Loucy (cell line): ENCODE measurements at regions not wholly inside any gene's neighbourhood (a gene's known extent, or its start where the extent isn't known, plus 50 kb on each side); places are given as distances from the start of the nearest gene placed in this dataset.
"Not testable (repeated sequence)": the region's sequence is repeated elsewhere in the genome, so short reads cannot be mapped to it uniquely, and the experiment has no call there.

Experiments used
- EZH2phosphoT487 ChIP-seq: fragments of 200-600 bp; IDR thresholded peaks from 2 replicates; pipeline ENCODE4 v1.6.1; 2018; ENCODE audit warnings: antibody characterized with exemption, mild to moderate bottlenecking, moderate library complexity, borderline replicate concordance
- TF ChIP-seq, protein P1 (sequence below): fragments of 200-600 bp; sonication (generic); conservative IDR thresholded peaks from 2 replicates; pipeline ENCODE4 v1.5.1; 2014; ENCODE audit warnings: mild to moderate bottlenecking, antibody characterized with exemption, low read length

DNA sequence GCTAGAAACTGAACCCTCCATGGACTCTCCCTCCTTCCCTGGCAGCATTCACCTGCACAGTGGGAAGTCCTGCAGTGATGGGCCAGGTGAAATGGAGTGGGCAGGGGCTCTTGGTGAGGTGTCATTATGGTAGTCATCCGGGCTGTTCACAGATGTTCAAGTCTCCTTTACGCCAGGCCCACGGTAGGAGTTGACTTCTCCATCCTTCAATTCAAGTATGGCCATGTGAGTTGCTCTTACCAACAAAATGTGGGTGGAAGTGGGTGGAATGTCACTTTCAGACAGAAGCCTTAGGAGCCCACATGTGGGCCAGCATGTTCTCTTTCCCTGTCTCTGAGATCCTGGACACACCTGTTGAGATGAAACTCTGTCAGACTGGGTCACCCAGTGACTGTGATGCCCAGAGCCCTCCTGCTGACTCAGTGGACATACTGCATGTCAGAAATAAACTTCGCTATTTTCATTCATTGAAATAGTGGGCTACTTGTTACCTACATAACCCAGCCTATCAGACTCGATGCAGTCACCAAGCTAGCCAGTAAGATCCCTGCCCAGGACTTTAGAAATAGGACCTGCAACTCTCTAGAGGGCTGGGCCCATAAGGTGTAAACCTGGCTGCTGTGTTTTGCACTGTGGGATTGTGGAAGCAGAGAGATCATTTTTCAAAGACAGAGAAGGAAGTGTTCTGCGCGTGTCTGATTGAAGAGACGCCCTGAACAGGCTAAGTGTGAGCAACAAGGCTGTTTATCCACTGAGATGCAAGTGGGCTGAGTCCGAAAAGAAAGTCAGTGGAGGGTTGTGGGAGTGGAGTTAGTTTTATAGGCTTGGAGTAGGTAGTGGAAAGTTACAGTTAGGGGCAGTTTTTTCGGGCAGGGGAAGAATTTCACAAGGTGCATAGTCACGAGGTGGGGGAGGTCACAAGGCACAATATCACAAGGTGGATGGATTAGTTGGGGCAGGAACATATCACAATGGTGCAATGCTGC lies 174.4 kb downstream of the TRIM43 start:
- TF ChIP-seq, protein P1, sequence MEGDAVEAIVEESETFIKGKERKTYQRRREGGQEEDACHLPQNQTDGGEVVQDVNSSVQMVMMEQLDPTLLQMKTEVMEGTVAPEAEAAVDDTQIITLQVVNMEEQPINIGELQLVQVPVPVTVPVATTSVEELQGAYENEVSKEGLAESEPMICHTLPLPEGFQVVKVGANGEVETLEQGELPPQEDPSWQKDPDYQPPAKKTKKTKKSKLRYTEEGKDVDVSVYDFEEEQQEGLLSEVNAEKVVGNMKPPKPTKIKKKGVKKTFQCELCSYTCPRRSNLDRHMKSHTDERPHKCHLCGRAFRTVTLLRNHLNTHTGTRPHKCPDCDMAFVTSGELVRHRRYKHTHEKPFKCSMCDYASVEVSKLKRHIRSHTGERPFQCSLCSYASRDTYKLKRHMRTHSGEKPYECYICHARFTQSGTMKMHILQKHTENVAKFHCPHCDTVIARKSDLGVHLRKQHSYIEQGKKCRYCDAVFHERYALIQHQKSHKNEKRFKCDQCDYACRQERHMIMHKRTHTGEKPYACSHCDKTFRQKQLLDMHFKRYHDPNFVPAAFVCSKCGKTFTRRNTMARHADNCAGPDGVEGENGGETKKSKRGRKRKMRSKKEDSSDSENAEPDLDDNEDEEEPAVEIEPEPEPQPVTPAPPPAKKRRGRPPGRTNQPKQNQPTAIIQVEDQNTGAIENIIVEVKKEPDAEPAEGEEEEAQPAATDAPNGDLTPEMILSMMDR, result not testable (repeated sequence)
- not testable (repeated sequence) for TF ChIP-seq EZH2phosphoT487
